WI38 (cell line): ENCODE measurements at regions not wholly inside any gene's neighbourhood (a gene's known extent, or its start where the extent isn't known, plus 50 kb on each side); places are given as distances from the start of the nearest gene placed in this dataset.

Experiments
- H3K4me3 ChIP-seq: 2 replicates; pipeline ENCODE4 v1.5.1; 2011; ENCODE audit warnings: low read depth, mild to moderate bottlenecking, control low read depth, low read length
- TF ChIP-seq, protein P1 (sequence below): IDR thresholded peaks from 2 replicates; pipeline ENCODE4 v1.5.1; 2012; ENCODE audit warnings: low read depth, mild to moderate bottlenecking, control low read depth, low read length

GRCh38 chr7:91550931-91551330, 286.7 kb downstream of the FZD1 start:
- H3K4me3 ChIP-seq: no peak overlapping the region
- TF ChIP-seq, protein P1, sequence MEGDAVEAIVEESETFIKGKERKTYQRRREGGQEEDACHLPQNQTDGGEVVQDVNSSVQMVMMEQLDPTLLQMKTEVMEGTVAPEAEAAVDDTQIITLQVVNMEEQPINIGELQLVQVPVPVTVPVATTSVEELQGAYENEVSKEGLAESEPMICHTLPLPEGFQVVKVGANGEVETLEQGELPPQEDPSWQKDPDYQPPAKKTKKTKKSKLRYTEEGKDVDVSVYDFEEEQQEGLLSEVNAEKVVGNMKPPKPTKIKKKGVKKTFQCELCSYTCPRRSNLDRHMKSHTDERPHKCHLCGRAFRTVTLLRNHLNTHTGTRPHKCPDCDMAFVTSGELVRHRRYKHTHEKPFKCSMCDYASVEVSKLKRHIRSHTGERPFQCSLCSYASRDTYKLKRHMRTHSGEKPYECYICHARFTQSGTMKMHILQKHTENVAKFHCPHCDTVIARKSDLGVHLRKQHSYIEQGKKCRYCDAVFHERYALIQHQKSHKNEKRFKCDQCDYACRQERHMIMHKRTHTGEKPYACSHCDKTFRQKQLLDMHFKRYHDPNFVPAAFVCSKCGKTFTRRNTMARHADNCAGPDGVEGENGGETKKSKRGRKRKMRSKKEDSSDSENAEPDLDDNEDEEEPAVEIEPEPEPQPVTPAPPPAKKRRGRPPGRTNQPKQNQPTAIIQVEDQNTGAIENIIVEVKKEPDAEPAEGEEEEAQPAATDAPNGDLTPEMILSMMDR: no peak

DNA sequence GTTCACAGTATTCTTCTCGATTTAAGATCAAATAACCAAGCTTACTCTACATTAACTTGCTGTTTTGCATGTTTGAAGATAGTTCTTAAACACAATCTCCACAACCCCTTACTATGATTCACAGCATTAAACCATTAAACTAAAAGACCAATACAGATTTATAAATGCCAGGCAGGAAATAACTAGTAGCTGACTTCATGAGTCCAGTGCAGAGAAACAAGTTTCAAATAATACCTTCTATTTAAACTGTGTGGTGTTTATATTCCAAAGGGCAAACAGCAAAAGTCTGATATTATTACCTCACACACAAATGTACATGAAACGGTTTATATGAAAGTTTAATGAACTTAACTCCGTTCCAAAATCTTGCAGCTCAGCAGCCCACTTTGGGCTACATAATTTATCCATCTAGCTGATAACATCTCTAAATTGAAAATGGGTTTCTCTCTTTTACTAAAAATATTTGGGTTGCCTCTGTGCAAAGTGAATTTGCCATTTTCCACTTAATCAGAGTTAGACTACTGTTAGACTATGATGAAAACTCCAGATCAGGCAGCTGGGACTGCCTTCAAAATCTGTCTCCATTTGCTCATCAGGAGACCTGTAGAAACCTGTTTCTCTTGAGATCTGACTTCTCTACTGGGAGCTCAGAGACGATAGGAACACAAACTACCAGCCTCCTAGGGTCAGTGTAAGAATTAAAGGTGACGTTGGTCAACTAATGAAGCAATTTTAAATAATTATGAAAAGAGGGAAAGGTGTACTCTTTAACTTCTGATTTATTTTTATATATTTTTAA, 287.3 kb downstream of the FZD1 start:
- H3K4me3 ChIP-seq: no peak overlapping the region
- TF ChIP-seq, protein P1: no peak

DNA sequence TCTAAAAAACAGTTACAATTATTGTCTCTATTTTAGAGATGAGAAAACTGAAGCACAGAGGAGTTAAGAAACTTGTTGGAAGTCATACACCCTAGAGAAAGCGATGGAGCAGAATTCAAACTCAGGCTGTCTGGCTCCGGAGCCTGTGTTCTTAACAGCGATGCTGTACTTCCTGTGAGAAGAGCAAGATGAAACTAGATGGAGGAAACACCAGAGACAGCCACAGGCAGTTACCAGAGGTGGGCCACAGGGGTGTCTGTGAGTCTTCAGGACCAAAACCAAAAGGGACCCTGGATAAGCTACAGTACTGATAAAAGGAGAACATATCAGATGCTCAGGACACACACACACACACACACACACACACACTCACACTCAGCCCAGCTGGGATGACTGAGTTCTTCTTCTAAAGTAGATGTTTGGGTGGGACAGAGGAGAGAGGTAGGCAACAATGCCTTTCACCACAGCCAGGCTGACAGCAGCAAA, 289.2 kb downstream of the FZD1 start:
- TF ChIP-seq, protein P1: no peak
- no peak overlapping the region for H3K4me3 ChIP-seq

GRCh38 chr7:91554883-91555282, 290.6 kb downstream of the FZD1 start:
- H3K4me3 ChIP-seq: no peak overlapping the region
- TF ChIP-seq, protein P1: no peak

GRCh38 chr7:91556239-91556638, 292.0 kb downstream of the FZD1 start:
- TF ChIP-seq, protein P1: no peak
- no peak overlapping the region for H3K4me3 ChIP-seq

DNA sequence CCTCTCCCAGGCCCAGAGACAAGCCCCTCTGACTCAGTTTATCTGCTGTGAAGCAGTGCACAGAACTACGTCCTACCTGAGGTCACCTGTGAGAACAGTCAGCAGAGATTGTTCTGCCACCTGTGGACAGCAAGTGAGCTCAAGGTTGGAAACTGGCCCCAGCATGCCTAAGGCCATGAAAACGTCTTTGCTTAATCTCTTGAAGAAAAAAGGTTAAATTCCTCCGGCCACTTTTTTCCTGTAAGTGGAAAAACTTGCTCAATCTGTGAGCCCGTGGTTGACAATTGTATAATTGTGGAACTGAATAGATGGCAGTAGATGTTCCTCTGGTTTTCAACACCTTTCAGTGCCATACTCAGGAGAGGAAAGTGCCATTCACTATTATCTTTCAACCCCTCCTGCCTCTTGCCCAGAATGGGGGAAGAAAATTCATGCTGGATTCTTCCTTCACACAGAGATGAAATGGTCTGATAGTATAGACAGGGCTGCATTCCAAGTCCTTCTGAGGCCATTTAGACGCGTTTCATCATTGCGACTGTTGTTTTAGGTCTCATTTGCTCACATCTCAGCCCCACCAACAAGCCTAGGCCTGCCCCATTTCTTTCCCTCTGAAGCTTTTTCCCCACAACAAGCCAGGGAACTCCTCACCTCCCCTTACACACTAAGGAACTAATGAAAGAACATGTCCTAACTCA, 292.9 kb downstream of the FZD1 start:
- TF ChIP-seq, protein P1: no peak
- no peak overlapping the region for H3K4me3 ChIP-seq
